Progenitor cell of endocrine pancreas (in vitro differentiated cells): ENCODE measurements at regions not wholly inside any gene's neighbourhood (a gene's known extent, or its start where the extent isn't known, plus 50 kb on each side); places are given as distances from the start of the nearest gene placed in this dataset.

Source experiments
- DNase-seq: peaks from one replicate; pipeline ENCODE4 v3.0.0; 2021; ENCODE audit warnings: low spot score; ENCODE audit not compliant: unreplicated experiment
- H3K27ac Mint-ChIP-seq: 2 replicates; pipeline ENCODE4 v1.8.0; 2021; ENCODE audit warnings: mild to moderate bottlenecking, moderate library complexity, mixed read lengths
- H3K27me3 Mint-ChIP-seq: 2 replicates; pipeline ENCODE4 v1.8.0; 2021; ENCODE audit warnings: mixed read lengths
- H3K36me3 Mint-ChIP-seq: 2 replicates; pipeline ENCODE4 v1.8.0; 2022; ENCODE audit warnings: mixed read lengths; ENCODE audit not compliant: insufficient read depth
- H3K4me1 Mint-ChIP-seq: 2 replicates; pipeline ENCODE4 v1.8.0; 2021; ENCODE audit warnings: low read depth, mixed read lengths
- H3K4me3 Mint-ChIP-seq: 2 replicates; pipeline ENCODE4 v1.8.0; 2021; ENCODE audit warnings: low read depth, mild to moderate bottlenecking, moderate library complexity, mixed read lengths
- H3K9me3 Mint-ChIP-seq: 2 replicates; pipeline ENCODE4 v1.8.0; 2021; ENCODE audit warnings: low read depth, mixed read lengths
- TF ChIP-seq, protein P1 (sequence below): fragments of 200-600 bp; sonication (generic); IDR thresholded peaks from one replicate; pipeline ENCODE4 v1.5.0; 2021; ENCODE audit warnings: antibody characterized with exemption, mild to moderate bottlenecking; ENCODE audit not compliant: unreplicated experiment

GRCh38 chr9:82129708-82130107 is 141.1 kb downstream of the SPATA31D1 start:
- Mint-ChIP-seq H3K27me3 (no peaks in the 10 kb centered on the region), H3K9me3 (no peaks in the 10 kb centered on the region), H3K4me1 (peaks cover 8% of the 10 kb centered on the region), H3K4me3 (no peak overlapping the region), H3K36me3 (no peaks in the 10 kb centered on the region), H3K27ac (no peak overlapping the region)
- DNase-seq = no peak
- TF ChIP-seq, protein P1, sequence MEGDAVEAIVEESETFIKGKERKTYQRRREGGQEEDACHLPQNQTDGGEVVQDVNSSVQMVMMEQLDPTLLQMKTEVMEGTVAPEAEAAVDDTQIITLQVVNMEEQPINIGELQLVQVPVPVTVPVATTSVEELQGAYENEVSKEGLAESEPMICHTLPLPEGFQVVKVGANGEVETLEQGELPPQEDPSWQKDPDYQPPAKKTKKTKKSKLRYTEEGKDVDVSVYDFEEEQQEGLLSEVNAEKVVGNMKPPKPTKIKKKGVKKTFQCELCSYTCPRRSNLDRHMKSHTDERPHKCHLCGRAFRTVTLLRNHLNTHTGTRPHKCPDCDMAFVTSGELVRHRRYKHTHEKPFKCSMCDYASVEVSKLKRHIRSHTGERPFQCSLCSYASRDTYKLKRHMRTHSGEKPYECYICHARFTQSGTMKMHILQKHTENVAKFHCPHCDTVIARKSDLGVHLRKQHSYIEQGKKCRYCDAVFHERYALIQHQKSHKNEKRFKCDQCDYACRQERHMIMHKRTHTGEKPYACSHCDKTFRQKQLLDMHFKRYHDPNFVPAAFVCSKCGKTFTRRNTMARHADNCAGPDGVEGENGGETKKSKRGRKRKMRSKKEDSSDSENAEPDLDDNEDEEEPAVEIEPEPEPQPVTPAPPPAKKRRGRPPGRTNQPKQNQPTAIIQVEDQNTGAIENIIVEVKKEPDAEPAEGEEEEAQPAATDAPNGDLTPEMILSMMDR = no peak

GRCh38 chr9:82130331-82131042 is 141.9 kb downstream of the SPATA31D1 start:
- DNase-seq = no peak
- Mint-ChIP-seq H3K36me3 (no peaks in the 10 kb centered on the region), H3K27ac (no peak overlapping the region), H3K4me1 (peaks cover 8% of the 10 kb centered on the region), H3K9me3 (peaks cover under 1% of the 10 kb centered on the region), H3K4me3 (no peak overlapping the region), H3K27me3 (no peaks in the 10 kb centered on the region)
- TF ChIP-seq, protein P1 = no peak

DNA sequence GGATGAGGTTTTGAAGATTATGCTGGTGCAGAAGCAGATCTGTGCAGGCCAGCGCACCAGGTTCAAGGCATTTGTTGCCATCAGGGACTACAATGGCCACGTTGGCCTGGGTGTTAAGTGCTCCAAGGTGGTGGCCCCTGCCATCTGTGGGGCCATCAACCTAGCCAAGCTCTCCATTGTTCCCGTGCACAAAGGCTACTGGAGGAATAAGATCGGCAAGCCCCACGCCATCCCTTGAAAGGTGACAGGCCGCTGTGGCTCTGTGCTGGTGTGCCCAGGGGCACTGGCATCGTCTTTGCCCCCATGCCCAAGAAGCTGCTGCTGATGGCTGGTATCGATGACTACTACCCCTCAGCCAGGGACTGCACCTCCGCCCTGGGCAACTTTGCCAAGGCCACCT is 142.5 kb downstream of the SPATA31D1 start:
- H3K4me3 Mint-ChIP-seq = no peak overlapping the region

DNA sequence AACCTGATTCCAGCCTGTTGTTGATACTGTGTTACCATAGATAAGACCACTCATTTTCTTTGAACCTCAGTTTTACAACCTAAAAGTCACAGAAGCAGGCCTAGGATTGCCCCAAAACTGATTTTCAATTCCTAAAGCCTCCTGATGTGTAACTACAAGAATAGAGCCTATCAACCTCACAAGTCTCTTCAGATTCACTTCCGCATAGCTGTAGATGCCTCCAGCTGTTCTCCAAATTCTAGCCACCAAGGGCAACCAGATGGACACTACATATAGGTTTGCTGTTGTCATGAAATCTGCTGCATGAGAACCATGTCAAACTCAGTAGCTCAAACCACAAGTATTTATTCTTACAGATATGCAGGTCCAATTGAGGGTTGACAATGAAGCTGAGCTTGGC is 143.5 kb downstream of the SPATA31D1 start:
- H3K27ac Mint-ChIP-seq = no peak overlapping the region
- TF ChIP-seq, protein P1 = no peak
- H3K9me3 Mint-ChIP-seq = peaks cover 8% of the 10 kb centered on the region

More for the DNA sequence above, 142.5 kb downstream of the SPATA31D1 start:
- DNase-seq = no peak
- Mint-ChIP-seq H3K27me3 (no peaks in the 10 kb centered on the region), H3K36me3 (peaks cover 2% of the 10 kb centered on the region), H3K9me3 (peaks cover 4% of the 10 kb centered on the region), H3K27ac (no peak overlapping the region), H3K4me1 (peaks cover 8% of the 10 kb centered on the region)
- TF ChIP-seq, protein P1 = no peak

DNA sequence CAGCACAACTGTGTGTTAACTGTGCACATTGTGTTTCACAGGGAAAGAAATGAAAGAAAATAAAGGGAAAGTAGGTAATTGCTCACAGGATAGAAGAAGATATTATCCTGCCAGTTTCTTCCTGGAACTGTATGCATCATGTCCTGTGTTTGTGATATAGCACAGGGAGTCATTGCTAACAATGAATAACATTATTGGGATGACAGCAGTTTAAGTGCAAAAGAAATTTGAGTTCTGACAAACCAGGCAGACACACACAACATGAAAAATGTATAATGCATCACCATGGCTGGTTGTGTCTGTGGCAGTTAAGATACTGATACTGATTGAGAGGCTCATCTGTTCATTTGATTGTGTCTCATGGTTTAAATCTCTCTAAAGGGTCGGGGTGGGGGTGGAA is 145.4 kb downstream of the SPATA31D1 start:
- TF ChIP-seq, protein P1 = no peak
- peaks cover 11% of the 10 kb centered on the region for H3K9me3 Mint-ChIP-seq

More for the DNA sequence above, 143.5 kb downstream of the SPATA31D1 start:
- DNase-seq = no peak
- Mint-ChIP-seq H3K27me3 (no peaks in the 10 kb centered on the region), H3K4me3 (no peak overlapping the region), H3K4me1 (peaks cover 8% of the 10 kb centered on the region), H3K36me3 (peaks cover 2% of the 10 kb centered on the region)

More for the DNA sequence above, 145.4 kb downstream of the SPATA31D1 start:
- no peak overlapping the region for H3K4me3 Mint-ChIP-seq
- no peaks in the 10 kb centered on the region for H3K27me3 Mint-ChIP-seq
- DNase-seq = no peak
- peaks cover 2% of the 10 kb centered on the region for H3K36me3 Mint-ChIP-seq
- H3K27ac Mint-ChIP-seq = no peak overlapping the region
- H3K4me1 Mint-ChIP-seq = peaks cover 8% of the 10 kb centered on the region
